NT2/D1 (cell line): ENCODE measurements at regions not wholly inside any gene's neighbourhood (a gene's known extent, or its start where the extent isn't known, plus 50 kb on each side); places are given as distances from the start of the nearest gene placed in this dataset.

ENCODE experiments used
- DNase-seq: peaks from one replicate; pipeline ENCODE4 v3.0.0-alpha.2; 2011; ENCODE audit warnings: low read depth, low spot score
- H3K27me3 ChIP-seq: 2 replicates; pipeline ENCODE4 v1.6.0; 2011; ENCODE audit warnings: mild to moderate bottlenecking; ENCODE audit not compliant: insufficient read length, insufficient read depth
- H3K36me3 ChIP-seq: 2 replicates; pipeline ENCODE4 v1.6.1; 2011; ENCODE audit warnings: mild to moderate bottlenecking, low read length, mixed read lengths; ENCODE audit not compliant: insufficient read depth, insufficient read length
- H3K4me1 ChIP-seq: 2 replicates; pipeline ENCODE4 v1.5.1; 2011; ENCODE audit not compliant: insufficient read depth, insufficient read length
- H3K4me3 ChIP-seq: 2 replicates; pipeline ENCODE4 v1.5.1; 2011; ENCODE audit warnings: low read depth; ENCODE audit not compliant: insufficient read length
- H3K9ac ChIP-seq: 2 replicates; pipeline ENCODE4 v1.6.0; 2011; ENCODE audit warnings: low read depth; ENCODE audit not compliant: insufficient read length
- H3K9me3 ChIP-seq: 2 replicates; pipeline ENCODE4 v1.5.1; 2011; ENCODE audit warnings: mild to moderate bottlenecking, low read length; ENCODE audit not compliant: insufficient read depth
- SUZ12 ChIP-seq: IDR thresholded peaks from 2 replicates; pipeline ENCODE4 v1.6.1; 2011; ENCODE audit not compliant: insufficient read length, insufficient read depth; ENCODE audit errors: extremely low read depth
- YY1 ChIP-seq: IDR thresholded peaks from 2 replicates; pipeline ENCODE4 v1.6.1; 2011; ENCODE audit not compliant: insufficient read length, insufficient read depth
- ZNF274 ChIP-seq: IDR thresholded peaks from 2 replicates; pipeline ENCODE4 v1.6.1; 2011; ENCODE audit warnings: mild to moderate bottlenecking, low read depth, low read length

GRCh38 chr2:52934323-52934898 is 833.2 kb upstream of the CHAC2 start:
- no peaks in the 10 kb centered on the region for H3K36me3 ChIP-seq
- no peaks in the 10 kb centered on the region for H3K4me1 ChIP-seq
- no peak overlapping the region for H3K9ac ChIP-seq
- no peak for DNase-seq
- no peak overlapping the region for H3K4me3 ChIP-seq
- H3K9me3 ChIP-seq: peaks cover 5% of the 10 kb centered on the region; the same call in 1 of the 2 replicates
- TF ChIP-seq ZNF274: no peak
- TF ChIP-seq SUZ12: no peak
- no peak for TF ChIP-seq YY1
- H3K27me3 ChIP-seq: no peaks in the 10 kb centered on the region

DNA sequence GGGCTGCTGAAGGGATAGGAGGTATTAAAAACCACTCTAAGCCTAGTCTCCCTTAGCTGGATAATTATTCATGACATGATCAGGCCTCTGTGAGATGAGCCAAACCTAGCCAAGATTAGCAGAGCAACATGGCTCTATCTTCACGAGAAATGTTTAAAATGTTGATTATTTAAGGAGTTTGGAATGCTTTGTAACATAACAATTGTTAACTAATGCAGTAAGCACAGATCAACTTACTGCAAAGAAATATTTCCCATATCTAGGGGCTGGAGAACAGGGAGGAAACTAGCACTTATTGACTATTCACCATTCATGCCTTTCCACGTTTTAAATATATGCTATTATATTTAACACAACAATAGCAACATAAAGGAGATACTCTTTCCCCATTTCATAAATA is 833.7 kb upstream of the CHAC2 start:
- no peak for TF ChIP-seq ZNF274
- H3K4me3 ChIP-seq: no peak overlapping the region
- no peaks in the 10 kb centered on the region for H3K4me1 ChIP-seq
- H3K9ac ChIP-seq: no peak overlapping the region
- H3K36me3 ChIP-seq: no peaks in the 10 kb centered on the region
- peaks cover 8% of the 10 kb centered on the region; the same call in 1 of the 2 replicates for H3K9me3 ChIP-seq
- DNase-seq: no peak
- H3K27me3 ChIP-seq: no peaks in the 10 kb centered on the region

GRCh38 chr2:52931660-52932059 is 835.9 kb upstream of the CHAC2 start:
- Histone ChIP-seq H3K4me1 (no peaks in the 10 kb centered on the region), H3K9me3 (peaks cover 8% of the 10 kb centered on the region; the same call in 1 of the 2 replicates), H3K36me3 (no peaks in the 10 kb centered on the region), H3K27me3 (no peaks in the 10 kb centered on the region), H3K4me3 (no peak overlapping the region), H3K9ac (no peak overlapping the region)
- no peak for DNase-seq
- TF ChIP-seq SUZ12 (no peak), YY1 (no peak), ZNF274 (no peak)

GRCh38 chr2:52929412-52929811 is 838.2 kb upstream of the CHAC2 start:
- H3K27me3 ChIP-seq: no peaks in the 10 kb centered on the region
- H3K9me3 ChIP-seq: peaks cover 8% of the 10 kb centered on the region; the same call in 1 of the 2 replicates
- DNase-seq: no peak
- no peaks in the 10 kb centered on the region for H3K36me3 ChIP-seq
- no peak for TF ChIP-seq ZNF274
- TF ChIP-seq SUZ12: no peak
- no peak for TF ChIP-seq YY1
- no peak overlapping the region for H3K9ac ChIP-seq
- no peaks in the 10 kb centered on the region for H3K4me1 ChIP-seq
- no peak overlapping the region for H3K4me3 ChIP-seq

- H3K4me3 ChIP-seq: no peak overlapping the region
- DNase-seq: no peak
- no peaks in the 10 kb centered on the region for H3K4me1 ChIP-seq
- TF ChIP-seq ZNF274: no peak
- TF ChIP-seq SUZ12: no peak
- TF ChIP-seq YY1: no peak
- H3K36me3 ChIP-seq: no peaks in the 10 kb centered on the region
- no peaks in the 10 kb centered on the region for H3K9me3 ChIP-seq
- no peaks in the 10 kb centered on the region for H3K27me3 ChIP-seq
- H3K9ac ChIP-seq: no peak overlapping the region
Observed at GRCh38 chr2:52919673-52920072, 847.9 kb upstream of the CHAC2 start.

- H3K9me3 ChIP-seq: no peaks in the 10 kb centered on the region
- DNase-seq: no peak
- no peaks in the 10 kb centered on the region for H3K27me3 ChIP-seq
- TF ChIP-seq ZNF274 (no peak), YY1 (no peak), SUZ12 (no peak)
- H3K36me3 ChIP-seq: no peaks in the 10 kb centered on the region
- no peak overlapping the region for H3K4me3 ChIP-seq
- H3K4me1 ChIP-seq: no peaks in the 10 kb centered on the region
- no peak overlapping the region for H3K9ac ChIP-seq
Observed at GRCh38 chr2:52918551-52918950, 849.1 kb upstream of the CHAC2 start.

DNA sequence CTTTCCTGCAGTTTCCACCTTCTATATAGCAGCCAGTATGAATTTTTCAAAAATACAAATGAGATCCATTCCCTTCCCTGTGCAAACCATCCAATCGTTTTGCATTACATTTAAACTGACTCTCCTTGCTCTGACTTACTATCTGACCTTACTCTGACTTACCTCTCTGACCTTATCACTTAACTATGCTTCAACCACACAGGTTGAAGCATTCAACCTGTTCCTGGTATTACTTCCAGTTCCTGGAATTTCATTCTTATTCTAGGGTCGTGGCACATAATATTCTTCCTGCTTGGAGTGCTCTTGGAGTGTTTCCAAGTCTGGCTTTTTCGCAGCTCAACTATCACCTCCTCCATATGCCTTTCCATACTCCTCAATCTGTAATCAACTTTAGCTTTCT is 850.6 kb upstream of the CHAC2 start:
- DNase-seq: no peak
- no peak overlapping the region for H3K9ac ChIP-seq
- no peak overlapping the region for H3K4me3 ChIP-seq
- H3K9me3 ChIP-seq: no peaks in the 10 kb centered on the region
- TF ChIP-seq SUZ12 (no peak), YY1 (no peak), ZNF274 (no peak)
- H3K4me1 ChIP-seq: no peaks in the 10 kb centered on the region
- H3K27me3 ChIP-seq: no peaks in the 10 kb centered on the region
- H3K36me3 ChIP-seq: no peaks in the 10 kb centered on the region
